SK-N-MC (cell line): ENCODE measurements at regions not wholly inside any gene's neighbourhood (a gene's known extent, or its start where the extent isn't known, plus 50 kb on each side); places are given as distances from the start of the nearest gene placed in this dataset.

ENCODE experiments used
- EZH2 ChIP-seq: fragments of 200-600 bp; sonication (generic); IDR thresholded peaks from one replicate; pipeline ENCODE4 v1.6.1; 2017; ENCODE audit warnings: antibody characterized with exemption
- FOXP2 ChIP-seq: optimal IDR thresholded peaks from 2 replicates; pipeline ENCODE3; 2011; ENCODE audit warnings: mild to moderate bottlenecking, moderate library complexity; ENCODE audit not compliant: insufficient read depth; ENCODE audit errors: extremely low read length, control extremely low read depth
- POLR2AphosphoS5 ChIP-seq: IDR thresholded peaks from 2 replicates; pipeline ENCODE4 v1.6.1; 2012; ENCODE audit warnings: mild to moderate bottlenecking, low read depth, low read length, borderline replicate concordance

DNA sequence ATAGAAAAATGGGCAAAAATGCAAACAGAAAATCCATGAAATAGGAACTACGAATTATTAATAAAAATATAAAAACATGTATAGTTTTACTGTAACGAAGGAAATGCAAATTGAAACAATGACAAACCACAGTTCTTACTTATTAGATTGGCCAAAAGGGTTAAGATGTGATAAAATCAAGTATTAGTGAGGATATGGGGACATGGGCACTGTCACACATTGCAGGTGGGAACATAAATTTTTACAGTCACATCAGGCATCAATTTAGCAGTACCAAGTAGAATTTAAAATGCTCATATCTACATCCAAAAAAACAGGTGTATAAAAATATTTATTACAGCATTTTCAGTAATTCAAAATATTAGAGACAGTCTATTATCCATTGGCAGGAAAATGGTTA, 353.2 kb upstream of the API5 start:
- TF ChIP-seq POLR2AphosphoS5: no peak
- TF ChIP-seq FOXP2: no peak
- no peak for TF ChIP-seq EZH2
